Mucosa of descending colon (tissue), 3 donors: ENCODE measurements at regions not wholly inside any gene's neighbourhood (a gene's known extent, or its start where the extent isn't known, plus 50 kb on each side); places are given as distances from the start of the nearest gene placed in this dataset.
"Not testable (repeated sequence)": the region's sequence is repeated elsewhere in the genome, so short reads cannot be mapped to it uniquely, and the experiment has no call there.

Source experiments
- ATAC-seq: fragments of 200-7000 bp; cut with Tn5 transposase; one replicate; pipeline ENCODE4 v1.9.1; 2020; ENCODE audit warnings: mild to moderate bottlenecking, moderate library complexity
- DNase-seq, 3 donors: peaks; one replicate each; pipeline ENCODE4 v3.0.0-alpha.2; 2020
- H3K36me3 ChIP-seq: fragments of 200-600 bp; one replicate; pipeline ENCODE4 v1.8.0; 2021; ENCODE audit warnings: low read depth, mild to moderate bottlenecking
- H3K4me1 ChIP-seq: fragments of 200-600 bp; one replicate; pipeline ENCODE4 v1.8.0; 2021; ENCODE audit warnings: low read depth, mild to moderate bottlenecking
- H3K4me3 ChIP-seq: fragments of 200-600 bp; one replicate; pipeline ENCODE4 v1.8.0; 2021; ENCODE audit warnings: mild to moderate bottlenecking
- H3K9me3 ChIP-seq: fragments of 200-600 bp; one replicate; pipeline ENCODE4 v1.8.0; 2021; ENCODE audit warnings: mild to moderate bottlenecking
- intact Hi-C, 2 donors: fragments of 100-400 bp; cut with DNase I in 1 of 2; cut with micrococcal nuclease in 1 of 2; formaldehyde crosslinking; loops; one replicate each; pipeline versions ENCODE4 v1.11.0 to v1.11.1; 2022; cut with DNase I, micrococcal nuclease
- TF ChIP-seq, protein P1 (sequence below): fragments of 200-600 bp; IDR thresholded peaks from one replicate; pipeline ENCODE4 v1.8.0; 2022; ENCODE audit warnings: antibody characterized with exemption, mild to moderate bottlenecking
- donor health status: DM: no; HTN: no; CAD: no; lungs with moderate emphysema.
- donor health status: DM: no; HTN: no; CAD: no.
- donor health status: DM: no; HTN: yes; CAD: no.

DNA sequence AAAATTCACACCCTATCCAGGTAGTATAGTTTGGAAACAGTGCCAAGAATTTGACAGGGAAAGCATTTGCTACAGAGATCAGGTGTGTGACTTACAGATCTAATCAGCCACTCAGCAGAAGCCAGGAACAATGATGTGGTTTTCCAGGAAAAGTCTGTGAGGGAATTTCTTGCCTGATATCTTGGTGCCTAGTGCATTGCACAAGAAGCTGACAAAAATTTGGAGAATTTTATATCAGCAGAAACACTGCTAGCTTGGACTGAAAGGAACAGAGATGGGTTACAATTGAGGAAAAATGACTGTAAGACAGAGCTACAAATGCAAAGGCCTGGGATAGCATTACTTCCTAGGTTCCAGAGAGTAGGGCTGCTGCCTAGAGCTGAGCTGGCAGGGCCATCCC, 658.1 kb upstream of the CHD1 start:
- intact Hi-C loops, result no loop called here
- no peak overlapping the region for H3K4me3 ChIP-seq
- H3K9me3 ChIP-seq, result no peaks in the 10 kb centered on the region
- TF ChIP-seq, protein P1, sequence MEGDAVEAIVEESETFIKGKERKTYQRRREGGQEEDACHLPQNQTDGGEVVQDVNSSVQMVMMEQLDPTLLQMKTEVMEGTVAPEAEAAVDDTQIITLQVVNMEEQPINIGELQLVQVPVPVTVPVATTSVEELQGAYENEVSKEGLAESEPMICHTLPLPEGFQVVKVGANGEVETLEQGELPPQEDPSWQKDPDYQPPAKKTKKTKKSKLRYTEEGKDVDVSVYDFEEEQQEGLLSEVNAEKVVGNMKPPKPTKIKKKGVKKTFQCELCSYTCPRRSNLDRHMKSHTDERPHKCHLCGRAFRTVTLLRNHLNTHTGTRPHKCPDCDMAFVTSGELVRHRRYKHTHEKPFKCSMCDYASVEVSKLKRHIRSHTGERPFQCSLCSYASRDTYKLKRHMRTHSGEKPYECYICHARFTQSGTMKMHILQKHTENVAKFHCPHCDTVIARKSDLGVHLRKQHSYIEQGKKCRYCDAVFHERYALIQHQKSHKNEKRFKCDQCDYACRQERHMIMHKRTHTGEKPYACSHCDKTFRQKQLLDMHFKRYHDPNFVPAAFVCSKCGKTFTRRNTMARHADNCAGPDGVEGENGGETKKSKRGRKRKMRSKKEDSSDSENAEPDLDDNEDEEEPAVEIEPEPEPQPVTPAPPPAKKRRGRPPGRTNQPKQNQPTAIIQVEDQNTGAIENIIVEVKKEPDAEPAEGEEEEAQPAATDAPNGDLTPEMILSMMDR, result no peak
- DNase-seq (no peak), ATAC-seq (no peak)
- no peaks in the 10 kb centered on the region for H3K4me1 ChIP-seq
- H3K36me3 ChIP-seq, result no peaks in the 10 kb centered on the region

DNA sequence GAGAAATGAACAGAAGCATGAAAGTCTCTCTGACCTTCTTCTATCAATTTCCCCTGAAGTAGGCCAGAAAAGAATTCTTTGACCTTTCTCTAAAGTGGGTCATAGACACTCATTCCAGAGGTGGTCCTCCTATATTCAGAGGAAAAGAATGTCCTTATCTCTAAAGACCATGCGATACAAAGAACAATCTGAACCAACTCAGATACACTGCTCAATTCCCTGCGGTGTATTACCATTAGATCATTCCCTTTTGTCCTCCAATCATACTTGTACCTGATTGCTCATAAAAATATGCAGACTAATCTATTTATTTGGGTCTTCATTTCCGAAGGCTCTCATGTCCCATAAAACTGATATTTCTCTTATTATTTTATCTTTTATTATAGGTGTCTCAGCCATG, 652.4 kb upstream of the CHD1 start:
- H3K4me3 ChIP-seq, H3K36me3 ChIP-seq, ATAC-seq, H3K9me3 ChIP-seq, intact Hi-C loops, DNase-seq, H3K4me1 ChIP-seq: not testable (repeated sequence)

DNA sequence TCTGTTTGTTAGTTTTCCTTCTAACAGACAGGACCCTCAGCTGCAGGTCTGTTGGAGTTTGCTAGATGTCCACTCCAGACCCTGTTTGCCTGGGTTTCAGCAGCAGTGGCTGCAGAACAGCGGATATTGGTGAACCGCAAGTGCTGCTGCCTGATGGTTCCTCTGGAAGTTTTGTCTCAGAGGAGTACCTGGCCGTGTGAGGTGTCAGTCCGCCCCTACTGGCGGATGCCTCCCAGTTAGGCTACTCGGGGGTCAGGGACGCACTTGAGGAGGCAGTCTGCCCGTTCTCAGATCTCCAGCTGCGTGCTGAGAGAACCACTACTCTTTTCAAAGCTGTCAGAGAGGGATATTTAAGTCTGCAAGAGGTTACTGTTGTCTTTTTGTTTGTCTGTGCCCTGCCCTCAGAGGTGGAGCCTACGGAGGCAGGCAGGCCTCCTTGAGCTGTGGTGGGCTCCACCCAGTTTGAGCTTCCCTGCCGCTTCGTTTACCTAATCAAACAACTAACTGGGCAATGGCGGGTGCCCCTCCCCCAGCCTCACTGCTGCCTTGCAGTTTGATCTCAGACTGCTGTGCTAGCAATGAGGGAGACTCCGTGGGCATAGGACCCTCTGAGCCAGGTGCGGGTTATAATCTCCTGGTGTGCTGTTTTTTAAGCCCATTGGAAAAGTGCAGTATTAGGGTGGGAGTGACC, 634.3 kb upstream of the CHD1 start:
- H3K9me3 ChIP-seq, intact Hi-C loops, H3K36me3 ChIP-seq, ATAC-seq, H3K4me1 ChIP-seq, H3K4me3 ChIP-seq: not testable (repeated sequence)
- peak in 1 of 3 donors; percentile 12 for DNase-seq

DNA sequence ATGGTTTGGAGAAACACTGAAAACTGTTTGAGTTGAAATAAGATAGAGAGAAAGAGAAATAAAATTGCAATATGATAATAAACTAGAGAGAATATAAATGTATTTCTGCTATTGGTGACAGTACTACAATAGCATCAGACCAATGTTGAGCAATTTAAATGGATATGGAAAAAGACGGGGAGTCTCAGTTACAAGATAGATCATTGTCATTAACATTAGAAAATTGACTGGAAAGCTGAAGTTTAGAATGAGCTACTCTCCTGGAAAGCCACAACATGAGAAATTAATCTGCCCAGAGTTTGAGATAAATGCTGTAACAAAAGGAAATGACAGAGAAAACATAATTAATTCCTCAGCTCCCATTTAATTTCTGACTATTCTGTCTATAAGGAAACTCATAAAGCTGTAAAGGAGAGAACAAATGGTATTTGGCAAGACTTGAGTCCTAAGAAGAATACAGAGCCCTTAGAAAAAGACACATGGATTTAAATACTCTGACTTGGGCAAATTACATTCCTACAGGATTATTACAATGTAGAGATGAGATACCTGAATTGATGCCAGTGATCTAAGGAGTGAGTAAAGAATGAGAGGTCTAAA, 624.5 kb upstream of the CHD1 start:
- Histone ChIP-seq H3K4me3 (no peak overlapping the region), H3K4me1 (no peaks in the 10 kb centered on the region), H3K36me3 (no peaks in the 10 kb centered on the region), H3K9me3 (no peaks in the 10 kb centered on the region)
- intact Hi-C loops, result no loop called here
- ATAC-seq (no peak), DNase-seq (no peak)
- TF ChIP-seq, protein P1, result no peak

DNA sequence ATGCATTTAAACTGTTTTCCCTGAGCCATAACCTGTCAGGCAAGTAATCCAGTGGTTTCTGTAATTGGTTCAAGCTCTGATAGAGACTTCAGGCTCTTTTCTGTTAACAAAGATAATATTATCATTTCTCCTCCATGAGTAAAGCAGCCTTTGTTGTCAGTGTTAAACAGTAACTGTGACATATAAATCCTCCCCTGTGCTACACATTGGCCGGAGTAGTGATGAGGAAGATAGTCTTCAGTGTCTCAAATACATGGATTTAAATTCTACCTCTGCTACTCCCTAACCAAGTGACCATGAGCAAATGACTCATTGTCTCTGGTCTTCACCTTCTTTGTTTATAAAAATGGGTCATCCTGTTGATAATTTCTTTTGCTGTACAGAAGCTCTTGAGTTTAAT, 615.5 kb upstream of the CHD1 start:
- Histone ChIP-seq H3K4me1 (no peaks in the 10 kb centered on the region), H3K36me3 (no peaks in the 10 kb centered on the region), H3K4me3 (no peak overlapping the region), H3K9me3 (no peaks in the 10 kb centered on the region)
- TF ChIP-seq, protein P1, result no peak
- intact Hi-C loops, result loop anchor here in 1 of 2 donors (10.0 kb wide), 1 partner anchor 260 kb away; no protein-coding TSS in a partner anchor
- no peak for DNase-seq
- no peak for ATAC-seq

DNA sequence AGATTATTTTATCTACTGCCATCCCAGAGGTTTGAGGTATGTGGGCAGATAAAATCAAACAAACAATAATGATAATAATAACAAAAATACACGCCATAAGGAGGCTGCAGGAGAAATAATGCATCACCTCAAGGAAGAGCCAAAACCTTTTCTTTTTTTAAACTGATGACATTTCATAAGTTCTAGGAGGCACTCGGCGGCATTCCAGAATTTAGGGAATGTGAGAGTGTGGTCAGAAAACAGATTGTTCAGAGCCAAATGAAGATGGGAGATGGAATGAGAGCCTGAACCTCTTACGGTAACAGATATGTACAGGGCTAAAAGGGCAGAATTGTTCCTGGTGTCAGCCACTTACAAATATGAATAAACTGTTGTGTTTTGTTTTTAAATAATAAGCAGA, 615.0 kb upstream of the CHD1 start:
- intact Hi-C loops, result loop anchor here in 1 of 2 donors (10.0 kb wide), 1 partner anchor 259 kb away; no protein-coding TSS in a partner anchor
- Histone ChIP-seq H3K36me3 (no peaks in the 10 kb centered on the region), H3K4me1 (no peaks in the 10 kb centered on the region), H3K9me3 (no peaks in the 10 kb centered on the region), H3K4me3 (no peak overlapping the region)
- TF ChIP-seq, protein P1, result no peak
- ATAC-seq, result no peak
- DNase-seq, result no peak

DNA sequence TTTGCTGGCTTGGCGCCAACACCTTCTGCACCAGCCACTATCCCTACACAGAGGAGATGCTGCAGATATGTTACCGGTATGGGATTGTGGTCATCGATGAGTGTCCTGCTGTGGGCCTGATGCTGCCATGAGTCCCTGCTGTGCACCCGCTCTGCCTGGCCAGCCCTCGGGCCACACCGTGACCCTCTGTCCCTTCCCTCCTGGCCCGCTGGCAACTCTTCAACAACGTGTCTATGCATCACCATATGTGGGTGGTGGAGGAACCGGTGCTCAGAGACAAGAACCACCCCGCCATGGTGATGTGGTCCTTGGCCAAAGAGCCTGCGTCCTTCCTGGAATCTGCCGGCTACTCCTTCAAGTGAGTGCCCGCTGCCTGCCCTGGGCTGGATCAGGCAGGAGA, 605.4 kb upstream of the CHD1 start:
- intact Hi-C loops, H3K4me3 ChIP-seq: not testable (repeated sequence)

DNA sequence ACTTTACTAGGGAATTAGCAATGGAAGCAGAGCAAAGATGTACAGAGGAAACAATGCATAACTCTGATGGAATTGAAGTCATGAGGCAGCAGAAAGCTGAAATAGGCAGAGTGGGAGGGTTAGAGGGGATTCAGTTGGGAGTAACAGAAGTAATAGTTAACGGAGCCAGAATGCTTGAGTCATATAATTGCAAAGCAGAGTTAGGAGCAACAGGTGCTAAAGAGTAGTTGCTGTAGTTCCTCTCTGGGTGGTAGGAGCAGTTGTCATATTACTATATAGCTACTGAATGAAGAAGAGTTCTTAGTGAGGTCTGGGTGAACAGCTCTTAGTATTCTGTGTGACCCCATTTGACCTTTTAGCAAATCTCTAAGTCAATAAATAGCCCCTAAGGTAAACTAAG, 592.9 kb upstream of the CHD1 start:
- not testable (repeated sequence) for H3K4me1 ChIP-seq

More for the DNA sequence above, 605.4 kb upstream of the CHD1 start:
- ATAC-seq, DNase-seq, H3K36me3 ChIP-seq, H3K4me1 ChIP-seq, H3K9me3 ChIP-seq: not testable (repeated sequence)

DNA sequence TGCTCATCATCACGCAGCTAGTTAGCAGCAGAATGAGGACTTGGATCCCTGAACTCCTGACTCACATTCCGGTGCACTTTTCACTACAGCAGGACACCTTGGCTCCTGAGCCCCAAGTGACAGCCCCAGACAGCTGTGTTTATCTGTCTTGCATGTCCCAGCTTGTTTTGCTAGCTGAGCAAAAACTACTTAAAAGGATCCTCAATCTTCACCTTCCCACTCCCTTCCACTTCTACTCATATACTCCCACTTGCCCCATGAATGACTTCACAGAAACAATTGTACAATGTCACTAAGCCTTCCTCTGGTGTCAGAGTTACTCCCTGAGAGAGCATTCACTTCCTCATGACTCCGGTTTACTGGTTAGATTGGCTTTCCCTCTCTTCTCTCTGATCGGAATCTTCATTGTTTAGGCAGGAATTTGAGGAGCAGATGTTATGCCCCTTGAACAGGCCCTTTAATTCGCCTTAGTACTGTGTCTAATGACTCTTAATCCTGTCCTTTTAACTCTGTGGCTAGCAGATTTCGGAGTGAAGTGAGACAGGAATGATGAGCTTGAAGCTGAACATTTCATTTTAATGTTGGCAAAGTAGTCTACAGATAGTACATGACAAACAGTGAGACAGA, 587.2 kb upstream of the CHD1 start:
- H3K4me1 ChIP-seq, H3K4me3 ChIP-seq, DNase-seq, H3K9me3 ChIP-seq, ATAC-seq, intact Hi-C loops, H3K36me3 ChIP-seq: not testable (repeated sequence)

More for the DNA sequence above, 592.9 kb upstream of the CHD1 start:
- H3K9me3 ChIP-seq, DNase-seq, intact Hi-C loops, H3K36me3 ChIP-seq, H3K4me3 ChIP-seq, ATAC-seq: not testable (repeated sequence)

DNA sequence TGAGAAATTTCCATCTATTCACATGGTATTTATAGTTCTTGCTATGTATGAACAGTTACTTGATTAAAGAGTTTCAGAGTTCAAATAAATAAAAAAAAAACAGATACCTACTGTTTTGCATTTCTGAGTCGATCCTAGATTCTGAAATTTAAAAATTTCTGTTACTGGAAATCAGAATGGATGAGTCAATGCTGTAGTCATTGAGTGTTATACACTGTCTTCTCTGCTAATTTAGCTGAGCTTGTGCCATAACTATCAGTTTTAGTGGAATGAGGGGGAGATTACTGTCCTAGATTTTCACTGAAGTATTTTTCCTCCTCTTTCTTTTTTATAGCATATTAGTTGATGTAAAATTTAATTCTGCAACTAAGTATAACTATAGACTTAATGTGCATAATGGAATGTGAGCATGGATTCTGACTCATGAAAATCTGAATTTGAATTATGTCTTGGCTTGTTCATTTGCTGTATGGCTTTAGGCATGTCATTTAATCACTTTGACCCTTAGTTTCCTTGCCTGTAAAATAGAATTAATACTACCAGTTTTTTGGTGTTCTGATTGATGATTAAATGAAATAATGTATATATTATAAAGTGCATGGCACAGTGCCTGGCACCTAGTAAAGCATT, 581.5 kb upstream of the CHD1 start:
- DNase-seq, H3K4me3 ChIP-seq, intact Hi-C loops, H3K36me3 ChIP-seq, ATAC-seq, H3K4me1 ChIP-seq: not testable (repeated sequence)
- H3K9me3 ChIP-seq, result peaks cover 12% of the 10 kb centered on the region
